SH-SY5Y (cell line): ENCODE measurements at regions not wholly inside any gene's neighbourhood (a gene's known extent, or its start where the extent isn't known, plus 50 kb on each side); places are given as distances from the start of the nearest gene placed in this dataset.

Experiments used
- GATA2 ChIP-seq: IDR thresholded peaks from 2 replicates; pipeline ENCODE4 v1.6.1; 2011; ENCODE audit warnings: mild to moderate bottlenecking, low read depth, low read length
- GATA3 ChIP-seq: IDR thresholded peaks from 2 replicates; pipeline ENCODE4 v1.6.1; 2011; ENCODE audit warnings: low read depth, mild to moderate bottlenecking, low read length, moderate library complexity

DNA sequence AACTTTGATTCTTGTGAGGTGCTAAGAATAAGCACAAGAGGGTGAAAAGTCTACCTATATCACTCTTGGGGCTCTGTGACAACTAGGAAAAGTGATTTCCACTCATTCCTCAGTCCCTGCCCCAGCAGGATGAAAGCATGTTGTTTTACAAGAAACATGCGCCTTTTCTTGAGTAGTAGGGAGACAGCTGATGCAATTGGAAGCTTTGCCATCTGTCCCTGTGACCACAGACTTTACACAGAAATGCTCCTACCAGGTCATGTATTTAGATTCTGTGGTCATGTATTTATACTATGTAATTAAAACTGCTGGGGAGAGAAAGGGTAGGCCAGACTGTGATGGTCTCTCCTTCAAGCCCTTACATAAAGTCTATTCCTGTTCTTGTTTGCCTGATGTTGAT is 445.5 kb downstream of the PTPRC start:
- TF ChIP-seq GATA2 (no peak), GATA3 (no peak)
